K562 (cell line): ENCODE measurements at regions not wholly inside any gene's neighbourhood (a gene's known extent, or its start where the extent isn't known, plus 50 kb on each side); places are given as distances from the start of the nearest gene placed in this dataset.

Experiments used
- SRSF7 ChIP-seq: fragments of 200-400 bp; formaldehyde crosslinking; optimal IDR thresholded peaks from 2 replicates; pipeline ENCODE3; 2017; ENCODE audit warnings: mild to moderate bottlenecking, low read depth, low read length
- STAT6 ChIP-seq: sonication (generic); formaldehyde crosslinking; IDR thresholded peaks from 2 replicates; pipeline ENCODE4 v1.8.1; 2023; ENCODE audit warnings: mild to moderate bottlenecking, missing genetic modification reagents
- TF ChIP-seq, protein P1 (sequence below), 3 experiments: IDR thresholded peaks in 2 of 3; conservative IDR thresholded peaks in 1 of 3; 2 replicates each; pipeline ENCODE4 v1.5.1; 2011 to 2012; ENCODE audit warnings: low read length in 3 of 3, mild to moderate bottlenecking in 3 of 3, control low read depth in 2 of 3, improper control_type of control experiment in 1 of 3, inconsistent platforms in 1 of 3, low read depth in 1 of 3, mixed read lengths in 1 of 3, moderate library complexity in 1 of 3; ENCODE audit not compliant: insufficient read depth in 2 of 3

GRCh38 chr6:101290346-101290745 is 103.2 kb upstream of the GRIK2 start:
- no peak for TF ChIP-seq SRSF7
- TF ChIP-seq, protein P1, sequence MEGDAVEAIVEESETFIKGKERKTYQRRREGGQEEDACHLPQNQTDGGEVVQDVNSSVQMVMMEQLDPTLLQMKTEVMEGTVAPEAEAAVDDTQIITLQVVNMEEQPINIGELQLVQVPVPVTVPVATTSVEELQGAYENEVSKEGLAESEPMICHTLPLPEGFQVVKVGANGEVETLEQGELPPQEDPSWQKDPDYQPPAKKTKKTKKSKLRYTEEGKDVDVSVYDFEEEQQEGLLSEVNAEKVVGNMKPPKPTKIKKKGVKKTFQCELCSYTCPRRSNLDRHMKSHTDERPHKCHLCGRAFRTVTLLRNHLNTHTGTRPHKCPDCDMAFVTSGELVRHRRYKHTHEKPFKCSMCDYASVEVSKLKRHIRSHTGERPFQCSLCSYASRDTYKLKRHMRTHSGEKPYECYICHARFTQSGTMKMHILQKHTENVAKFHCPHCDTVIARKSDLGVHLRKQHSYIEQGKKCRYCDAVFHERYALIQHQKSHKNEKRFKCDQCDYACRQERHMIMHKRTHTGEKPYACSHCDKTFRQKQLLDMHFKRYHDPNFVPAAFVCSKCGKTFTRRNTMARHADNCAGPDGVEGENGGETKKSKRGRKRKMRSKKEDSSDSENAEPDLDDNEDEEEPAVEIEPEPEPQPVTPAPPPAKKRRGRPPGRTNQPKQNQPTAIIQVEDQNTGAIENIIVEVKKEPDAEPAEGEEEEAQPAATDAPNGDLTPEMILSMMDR (IDR thresholded peaks at IDR 0.05 in 2 of 3, conservative IDR thresholded peaks at IDR 0.05 in 1 of 3; ENCODE audit: insufficient read depth in 2 of 3, low read depth in 1 of 3, low read length in 3 of 3): no peak
- TF ChIP-seq STAT6 (CRISPR knock-in tag): no peak
